Stromal cell of bone marrow (primary cell): ENCODE measurements at regions not wholly inside any gene's neighbourhood (a gene's known extent, or its start where the extent isn't known, plus 50 kb on each side); places are given as distances from the start of the nearest gene placed in this dataset.
A peak's percentile ranks its signal among the peaks of the same experiment; 100 is the strongest.
"Not testable (repeated sequence)": the region's sequence is repeated elsewhere in the genome, so short reads cannot be mapped to it uniquely, and the experiment has no call there.

Source experiments
- DNase-seq: peaks from one replicate; pipeline ENCODE4 v3.0.0-alpha.2; 2012; ENCODE audit warnings: low read depth

DNA sequence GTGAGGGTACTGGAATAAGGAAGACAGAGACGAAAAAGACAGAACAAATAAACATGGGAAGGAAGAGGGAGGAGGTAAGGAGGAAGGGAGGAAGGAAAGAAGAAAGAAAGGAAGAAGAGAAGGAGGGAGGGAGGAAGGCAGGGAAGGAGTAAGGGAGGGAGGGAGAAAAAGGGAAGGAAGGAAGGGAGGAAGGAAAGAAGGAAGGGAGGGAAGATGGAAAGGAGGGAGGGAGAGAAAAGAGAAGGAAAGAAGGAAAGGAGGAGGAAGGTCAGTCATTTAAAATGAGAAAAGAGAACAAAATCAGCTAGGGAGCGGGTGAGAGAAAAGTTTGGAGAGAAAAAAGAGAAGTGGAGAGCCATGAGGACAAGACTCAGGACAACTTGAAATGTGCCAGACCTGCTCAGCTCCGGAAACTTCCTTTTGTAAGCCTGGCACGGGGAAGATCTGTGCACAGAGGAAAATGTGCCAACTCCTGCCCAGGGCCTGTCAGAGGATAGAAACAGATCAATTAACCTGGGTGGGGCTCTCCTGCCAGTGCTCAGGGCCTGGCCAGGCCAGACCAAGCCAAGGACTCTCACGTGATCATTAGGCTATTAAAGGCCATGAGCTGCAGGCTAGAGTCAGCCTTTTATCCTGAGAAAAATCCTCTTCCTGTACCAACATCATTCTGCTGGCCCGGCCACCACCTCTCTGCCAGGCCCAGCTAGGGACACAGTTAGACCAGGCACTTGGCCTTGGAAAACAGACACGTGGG, 50.1 kb upstream of the BCL6 start:
- no peak for DNase-seq

DNA sequence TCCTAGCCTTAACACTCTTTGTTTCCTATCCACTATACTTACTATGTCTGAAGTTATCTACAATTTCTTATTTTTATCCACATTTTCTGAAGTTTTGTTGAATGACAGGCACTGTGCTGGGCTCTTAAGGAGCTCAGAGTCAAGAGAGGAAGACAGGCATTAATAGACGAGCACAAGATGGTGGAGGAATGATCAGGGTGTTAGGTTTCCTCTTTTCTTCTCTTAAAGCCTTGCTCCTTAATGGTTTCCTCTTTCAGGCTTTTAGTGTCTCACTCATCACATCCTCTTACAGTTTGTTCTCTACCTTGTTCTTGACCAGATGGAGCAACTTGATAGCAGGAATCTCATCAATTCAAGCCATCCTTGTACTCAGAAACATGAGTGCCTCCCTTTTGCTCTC, 52.9 kb upstream of the BCL6 start:
- no peak for DNase-seq

DNA sequence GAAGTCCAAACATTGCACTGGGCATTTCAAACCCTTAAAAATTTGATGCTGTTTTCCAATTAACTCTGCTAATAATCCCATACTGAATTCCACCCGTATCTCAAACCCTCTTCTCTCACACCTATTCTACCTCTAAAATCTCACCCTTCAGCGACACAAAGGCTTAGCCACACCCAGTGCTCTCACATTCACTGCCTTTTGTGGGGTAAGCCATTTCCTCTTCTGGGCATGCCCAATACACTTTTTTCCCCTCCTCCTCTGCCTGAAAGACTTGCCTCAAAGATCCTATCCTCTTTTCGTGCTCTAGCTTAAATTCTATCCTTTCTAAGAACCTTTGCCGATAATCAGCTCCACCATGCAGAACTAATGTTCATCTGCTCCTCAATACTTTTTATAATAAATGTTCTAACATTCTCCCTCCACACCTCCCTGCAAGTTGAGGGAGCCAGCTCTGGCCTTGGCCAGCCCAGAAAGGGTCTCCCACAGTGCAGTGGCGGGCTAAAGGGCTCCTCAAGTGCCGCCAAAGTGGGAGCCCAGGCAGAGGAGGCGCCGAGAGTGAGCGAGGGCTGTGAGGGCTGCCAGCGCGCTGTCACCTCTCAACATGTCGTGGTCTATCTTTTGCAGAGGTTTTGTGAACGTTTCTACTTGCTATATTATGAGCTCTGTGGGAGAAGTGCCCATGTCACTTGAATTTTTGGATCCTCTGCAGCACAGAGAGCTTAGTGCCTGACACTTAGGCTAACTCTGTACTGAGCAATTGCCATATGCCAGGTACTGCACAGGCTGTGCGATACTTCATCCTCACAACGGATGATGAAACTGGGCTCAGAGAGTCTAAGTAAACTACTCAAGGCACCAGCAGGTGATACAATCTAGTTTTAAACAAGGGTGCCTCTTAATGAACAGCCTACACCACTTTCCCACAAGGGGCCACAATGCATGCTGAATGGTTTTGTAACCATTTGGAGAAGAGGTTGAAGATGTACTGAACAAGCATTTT, 53.6 kb upstream of the BCL6 start:
- no peak for DNase-seq

DNA sequence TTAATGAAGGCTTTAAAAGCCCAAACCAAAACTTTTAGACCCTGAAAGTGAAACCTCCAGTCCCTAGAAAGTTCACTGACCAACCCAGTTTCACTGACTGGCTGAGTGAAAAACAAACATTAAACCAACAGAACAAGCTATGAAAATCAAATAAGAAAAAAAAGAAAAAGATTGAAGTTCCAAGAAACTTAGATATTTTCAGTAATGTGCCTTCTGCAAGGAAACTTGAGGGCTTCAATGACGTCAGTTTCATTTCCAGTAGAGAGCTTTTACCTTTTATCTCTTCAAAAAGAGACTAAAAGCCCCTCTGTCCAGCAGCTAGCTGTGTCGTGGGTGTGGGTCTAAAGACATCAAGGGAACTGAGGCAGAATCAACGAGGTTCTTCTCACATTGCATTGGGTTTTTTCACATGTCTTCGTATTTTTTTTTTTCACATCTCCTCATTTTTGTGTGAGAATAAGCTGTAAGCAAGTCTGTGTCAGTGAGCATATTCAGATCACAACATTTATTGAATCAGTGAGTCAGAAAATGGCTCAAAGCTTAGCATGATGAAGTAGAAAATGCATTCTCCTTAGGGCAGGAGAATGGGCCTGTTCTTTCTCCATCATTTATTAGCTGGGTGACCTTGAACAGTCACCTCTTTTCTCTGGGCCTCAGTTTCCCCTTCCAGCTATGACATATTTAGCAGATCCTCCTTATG, 54.8 kb upstream of the BCL6 start:
- peak; percentile 34 for DNase-seq

DNA sequence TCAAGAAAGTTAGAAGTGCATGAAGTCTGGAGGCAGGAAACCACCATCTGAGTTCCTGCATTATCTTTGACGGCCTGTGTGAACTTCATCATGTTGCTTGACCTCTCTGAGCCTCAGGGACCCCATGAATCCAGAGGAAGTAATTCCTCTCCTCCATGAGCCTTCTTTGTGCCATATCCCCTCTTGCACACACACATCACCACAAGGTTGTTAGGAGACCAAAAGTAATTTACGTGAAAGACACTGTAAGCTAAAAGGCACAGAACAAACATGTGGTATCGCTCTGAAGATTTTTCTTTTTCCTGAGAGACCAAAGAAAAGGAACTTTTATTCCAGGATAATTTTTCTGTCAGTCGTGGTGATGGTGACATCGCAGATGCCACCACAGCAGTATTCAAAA, 55.9 kb upstream of the BCL6 start:
- DNase-seq: no peak

DNA sequence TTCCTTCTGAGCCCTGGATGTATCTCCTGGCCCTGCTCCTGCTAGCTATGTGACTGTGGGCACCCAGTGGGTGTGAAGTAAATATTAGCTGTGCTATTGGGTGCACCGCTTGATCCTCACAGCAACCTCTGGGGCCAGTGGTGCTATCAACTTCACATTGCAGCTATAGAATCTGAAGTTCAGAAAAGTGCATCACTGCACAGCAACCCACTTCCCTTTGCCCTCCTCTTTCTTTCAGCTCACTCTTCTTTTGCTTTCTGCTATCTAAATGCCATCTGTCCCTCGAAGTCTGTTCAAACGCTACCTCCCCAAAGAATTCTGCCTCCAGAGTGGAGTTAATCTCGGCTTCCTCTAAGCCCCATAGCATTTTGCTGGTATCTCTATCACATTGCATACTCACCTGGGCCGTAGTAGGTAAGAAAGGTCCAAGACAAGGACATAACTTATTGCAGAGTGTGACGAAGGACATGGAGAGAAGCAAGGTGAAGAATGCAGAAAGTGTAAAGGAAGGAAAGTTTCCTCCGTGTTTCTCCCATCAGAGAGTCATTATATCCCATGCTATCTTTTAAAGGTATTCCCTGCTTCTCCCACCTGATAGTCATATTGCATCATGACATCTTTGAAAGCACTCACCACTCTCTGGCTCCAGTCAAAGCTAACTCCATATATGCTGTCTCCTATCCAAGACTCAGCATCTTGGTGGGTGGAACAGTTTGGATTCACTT, 57.1 kb upstream of the BCL6 start:
- no peak for DNase-seq

DNA sequence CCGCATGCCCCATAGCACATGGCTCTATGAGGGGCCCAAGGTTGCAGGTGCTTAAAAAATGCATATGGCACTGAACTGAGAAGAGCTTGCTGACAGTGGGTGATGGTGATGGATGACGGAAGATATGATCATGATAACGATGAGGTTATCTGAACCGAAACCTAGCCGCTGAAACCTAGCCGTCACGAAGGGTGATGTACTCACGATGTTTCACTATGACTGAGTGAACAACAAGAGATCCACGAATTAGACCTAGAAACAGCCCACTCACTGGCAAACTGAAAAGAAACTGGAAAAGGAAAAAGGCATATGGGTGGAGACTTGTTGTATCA, 57.6 kb upstream of the BCL6 start:
- no peak for DNase-seq

DNA sequence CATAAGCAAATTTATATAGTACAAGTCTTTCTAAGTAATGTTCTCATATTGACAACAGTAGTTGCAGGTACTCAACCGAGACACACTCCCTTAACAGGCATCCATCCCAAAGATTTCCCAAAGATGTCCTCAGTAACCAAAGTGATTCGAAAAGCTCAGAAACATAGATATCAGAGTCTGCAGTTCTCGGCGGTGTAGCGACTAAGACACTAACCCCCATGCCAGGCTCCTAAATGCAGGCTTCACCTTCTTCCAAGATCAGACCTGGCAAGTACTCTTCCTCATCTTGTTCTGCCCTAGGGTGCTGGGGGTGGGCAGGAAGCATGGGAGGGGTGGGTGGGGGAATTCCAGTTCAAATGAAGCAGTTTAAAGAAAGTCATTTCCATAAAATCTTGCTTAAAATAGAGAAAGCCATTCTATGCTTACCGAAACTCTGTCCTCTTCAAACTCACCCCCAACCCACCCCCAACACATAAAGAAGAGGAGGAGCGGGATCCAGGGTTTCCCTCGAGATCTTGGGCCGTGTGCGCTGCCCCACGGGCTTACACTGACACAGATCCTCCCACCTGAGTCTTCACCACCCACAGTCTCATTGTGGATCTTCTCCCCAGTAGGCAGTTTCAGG, 59.0 kb upstream of the BCL6 start:
- DNase-seq: no peak

DNA sequence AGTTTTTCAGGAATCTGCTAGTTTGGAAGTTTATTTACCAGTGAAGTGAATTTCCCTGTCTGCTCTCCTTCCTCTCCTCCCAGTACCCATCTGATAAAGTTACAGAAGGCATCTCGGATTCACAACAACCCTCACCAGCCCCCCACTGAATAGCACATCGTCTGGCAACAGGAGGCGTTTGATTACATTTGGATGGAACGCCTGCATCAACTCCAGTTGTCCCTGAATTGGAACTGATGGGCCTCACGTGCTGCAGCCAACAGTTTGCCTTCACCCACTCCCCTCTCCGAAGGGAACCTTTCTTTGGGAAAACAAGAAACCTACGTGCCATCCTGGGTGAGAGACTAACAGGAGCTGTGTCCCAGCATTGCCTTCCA, 59.5 kb upstream of the BCL6 start:
- no peak for DNase-seq

DNA sequence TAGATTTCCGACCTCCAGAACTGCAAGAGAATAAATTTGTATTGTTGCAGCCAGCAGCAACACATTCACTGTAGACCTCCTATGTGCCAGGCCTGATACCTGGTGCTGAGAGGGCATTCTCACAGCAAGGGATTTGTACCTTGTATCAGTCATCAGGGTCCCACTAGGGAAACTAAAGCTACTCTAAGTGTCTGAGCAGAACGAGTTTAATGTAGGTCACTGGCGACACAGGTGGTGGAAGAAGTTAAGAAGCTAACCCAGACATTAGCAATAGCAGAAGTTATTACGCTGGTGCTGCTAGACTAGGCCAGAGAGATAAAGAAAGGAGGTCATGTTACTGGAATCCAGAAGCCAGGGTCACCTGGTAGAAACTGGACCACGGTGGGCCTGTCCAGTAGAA, 60.5 kb upstream of the BCL6 start:
- no peak for DNase-seq

DNA sequence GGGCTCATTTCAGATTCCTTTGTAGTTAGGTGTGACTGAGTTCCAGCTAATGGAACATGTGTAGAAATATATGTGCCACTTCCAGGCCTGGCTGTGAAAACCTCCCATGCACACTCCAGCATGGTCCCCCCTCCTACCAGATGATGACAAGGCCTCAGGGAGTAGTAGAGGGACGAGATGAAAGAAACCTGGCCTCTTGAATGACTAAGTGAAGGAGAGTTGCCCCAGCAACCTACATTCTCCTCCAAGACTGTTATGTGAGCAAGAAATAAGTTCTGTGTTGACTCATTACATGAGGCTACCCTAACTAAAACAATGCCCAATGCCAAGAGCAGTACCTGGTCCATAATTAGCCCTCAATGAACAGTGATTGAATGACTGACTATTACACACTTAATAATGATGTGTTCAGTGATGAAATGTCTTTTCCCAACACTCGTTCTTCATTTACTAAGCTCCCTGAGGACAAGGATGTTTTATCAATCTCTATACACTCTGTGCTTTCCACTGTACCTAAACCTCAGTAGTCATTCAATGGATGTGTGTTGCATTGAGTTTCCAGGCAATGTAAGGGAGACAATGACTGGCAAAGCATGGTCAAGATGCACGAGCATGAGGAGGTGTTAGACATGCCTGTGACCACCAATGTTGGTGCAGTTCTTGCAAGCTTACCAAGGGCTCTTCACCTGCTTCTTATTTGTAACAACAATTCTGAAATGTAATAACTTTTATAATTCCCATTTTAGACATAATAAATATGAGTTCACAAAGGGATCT, 62.0 kb upstream of the BCL6 start:
- DNase-seq: peak; percentile 52

DNA sequence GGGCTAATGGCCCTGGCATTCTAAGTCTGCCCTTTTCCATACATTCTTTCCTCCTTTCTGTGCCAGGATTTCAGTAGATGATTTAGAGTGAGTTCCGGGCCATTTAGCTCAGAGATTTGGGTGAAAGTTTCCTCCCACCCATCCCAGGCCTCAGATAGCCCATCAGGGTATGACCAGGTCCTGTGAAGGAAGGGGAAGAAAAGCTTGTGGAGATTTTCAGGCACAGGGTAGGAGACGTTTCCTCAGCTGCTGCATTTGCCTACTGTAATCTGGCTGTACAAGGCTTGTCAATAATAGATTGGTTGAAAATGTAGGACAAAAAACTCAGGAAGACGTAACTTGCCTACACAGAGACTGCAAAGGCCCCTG, 63.2 kb upstream of the BCL6 start:
- DNase-seq: no peak

DNA sequence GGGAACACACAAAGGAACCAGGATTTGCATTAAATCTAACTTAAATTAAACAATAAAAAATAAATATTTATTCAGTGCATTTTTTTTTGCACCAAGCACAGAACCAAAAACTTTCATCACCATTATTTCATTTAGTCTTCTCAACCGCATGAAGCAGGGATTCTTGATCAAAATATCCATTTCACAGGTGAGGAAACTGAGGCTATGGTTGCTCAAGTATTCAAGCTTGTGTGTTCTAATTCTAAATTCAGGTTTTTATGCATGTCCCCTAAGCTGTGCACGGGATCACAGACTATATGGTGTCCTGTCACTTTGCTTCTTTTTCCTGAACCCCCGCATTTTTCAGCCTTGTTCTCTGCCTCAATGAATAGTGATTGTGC, 64.3 kb upstream of the BCL6 start:
- no peak for DNase-seq

DNA sequence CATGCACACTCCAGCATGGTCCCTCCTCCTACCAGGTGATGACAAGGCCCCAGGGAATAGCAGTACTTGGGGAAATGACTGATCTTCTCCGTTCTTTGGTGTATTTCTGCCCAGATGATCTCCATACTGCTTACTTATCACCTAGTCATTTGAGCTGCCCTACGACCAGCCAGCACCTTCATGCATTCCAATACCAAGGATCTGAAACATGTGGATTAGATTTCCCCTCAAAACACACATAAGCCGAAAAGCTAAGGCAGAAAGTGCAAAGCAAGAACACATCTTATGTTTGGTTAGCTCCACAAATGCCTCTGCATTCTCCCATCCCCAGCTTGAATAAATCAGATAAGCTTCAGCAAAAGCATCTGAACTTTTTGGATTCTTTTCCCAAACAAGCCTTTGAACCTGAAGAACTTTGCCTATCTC, 64.8 kb upstream of the BCL6 start:
- no peak for DNase-seq

DNA sequence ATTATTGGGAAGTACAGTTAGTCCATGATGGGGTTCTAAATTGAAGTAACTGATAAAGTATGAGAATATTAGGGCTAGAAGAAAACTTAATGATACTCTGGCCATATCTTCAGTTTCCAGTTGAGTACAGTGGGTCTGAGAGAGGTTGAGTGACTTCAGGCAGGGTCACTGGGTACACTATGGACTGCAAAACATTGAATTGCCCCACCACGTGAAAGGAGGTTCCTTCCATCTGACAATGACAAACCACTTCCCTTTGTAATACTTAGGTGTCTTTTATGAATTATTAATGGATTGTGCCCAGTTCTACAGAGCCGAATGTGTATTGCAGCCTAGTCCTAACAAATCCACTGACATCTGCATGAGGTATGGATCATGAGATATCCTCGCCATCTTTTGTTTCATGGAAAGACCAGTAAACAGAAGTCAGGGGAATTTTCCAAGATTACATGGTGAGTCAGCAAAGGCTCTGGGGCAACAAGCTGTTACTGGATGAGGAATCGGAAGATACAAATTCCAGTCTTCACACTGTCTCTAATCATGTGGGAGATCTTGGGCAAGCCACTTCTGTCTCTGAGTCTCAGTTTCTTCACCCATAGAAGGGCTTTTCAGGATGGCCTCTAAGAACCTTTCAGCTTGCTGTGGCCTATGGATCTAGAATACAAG, 66.5 kb upstream of the BCL6 start:
- DNase-seq: peak; percentile 67

DNA sequence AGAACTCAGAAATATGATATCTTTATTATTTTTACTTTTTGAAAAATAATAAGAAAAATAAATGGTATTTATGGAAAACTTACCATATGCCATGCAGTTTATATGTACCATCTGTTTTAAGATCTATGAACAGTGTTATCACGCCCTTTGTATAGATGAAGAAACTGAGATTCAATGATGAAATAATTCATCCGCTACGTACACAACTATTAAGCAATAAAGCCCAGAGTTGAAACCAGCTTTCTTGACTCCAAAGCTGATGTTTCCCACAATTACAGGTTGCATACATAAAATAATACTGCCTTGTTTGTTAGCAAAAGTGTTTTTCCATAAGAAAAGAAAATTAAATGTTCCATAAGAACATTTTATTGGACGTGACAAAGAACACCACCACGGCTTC, 67.2 kb upstream of the BCL6 start:
- no peak for DNase-seq

DNA sequence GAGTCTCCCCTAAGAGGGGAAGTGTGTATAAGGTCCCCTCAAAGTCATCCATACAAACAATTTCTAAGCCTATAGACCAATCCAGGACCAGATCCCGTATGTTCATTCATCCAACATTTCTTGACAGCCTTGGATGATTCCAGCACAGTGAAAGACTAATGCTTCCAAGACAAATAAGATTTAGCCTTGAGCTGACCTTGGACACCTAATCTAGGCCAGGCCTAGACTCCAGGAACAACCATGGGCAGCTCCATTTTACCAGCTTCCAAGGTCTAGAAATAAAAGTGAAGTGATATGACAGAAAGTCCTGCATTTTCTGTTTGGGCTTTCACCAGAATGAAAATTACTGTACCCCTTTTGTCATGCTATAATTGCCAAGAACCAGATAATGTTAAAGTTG, 67.9 kb upstream of the BCL6 start:
- DNase-seq: no peak

DNA sequence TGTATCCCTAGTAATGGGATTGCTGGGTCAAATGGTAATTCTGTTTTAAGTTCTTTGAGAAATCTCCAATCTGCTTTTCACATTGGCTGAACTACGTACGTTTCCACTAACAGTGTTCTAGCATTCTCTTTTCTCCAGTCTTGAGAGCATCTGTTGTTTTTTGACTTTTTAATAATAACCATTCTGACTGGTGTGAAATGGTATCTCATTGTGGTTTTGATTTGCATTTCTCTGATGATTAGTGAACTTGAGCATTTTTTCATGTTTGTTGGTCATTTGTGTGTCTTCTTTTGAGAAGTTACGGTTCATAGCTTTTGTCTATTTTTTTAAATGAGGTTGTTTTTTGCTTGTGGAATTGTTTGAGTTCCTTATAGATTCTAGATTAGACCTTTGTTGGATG, 72.5 kb upstream of the BCL6 start:
- not testable (repeated sequence) for DNase-seq

DNA sequence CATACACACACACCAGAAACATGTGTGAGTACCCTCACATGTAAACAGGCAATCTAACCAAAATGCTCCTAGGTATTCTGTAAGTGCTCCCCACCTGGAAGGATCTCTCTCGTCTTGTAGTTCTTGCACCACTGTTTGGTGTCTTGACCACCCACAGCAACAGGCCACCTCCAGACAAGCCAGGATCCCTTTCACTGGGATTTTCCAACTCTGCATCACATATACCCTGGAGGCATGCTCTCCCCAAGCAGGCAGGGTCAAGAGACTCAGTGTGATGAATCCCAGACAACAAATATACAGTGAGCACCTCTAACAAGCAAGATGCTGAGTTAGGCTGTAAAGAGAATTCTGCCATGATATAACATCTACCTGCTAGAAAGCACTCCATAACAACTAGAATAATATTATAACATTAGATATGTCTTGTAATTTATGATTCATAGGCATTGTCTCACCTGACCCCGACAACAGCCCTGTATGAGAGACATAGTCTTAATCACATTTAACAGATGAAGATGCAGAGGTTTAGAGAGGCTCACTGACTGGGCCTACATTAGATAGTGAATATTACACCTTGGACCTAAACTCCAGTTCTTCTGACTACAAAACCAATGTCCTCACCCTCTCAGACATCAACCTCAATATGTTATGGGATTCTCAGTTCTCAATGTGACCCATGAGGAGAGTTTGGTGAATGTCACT, 76.5 kb upstream of the BCL6 start:
- DNase-seq: no peak

DNA sequence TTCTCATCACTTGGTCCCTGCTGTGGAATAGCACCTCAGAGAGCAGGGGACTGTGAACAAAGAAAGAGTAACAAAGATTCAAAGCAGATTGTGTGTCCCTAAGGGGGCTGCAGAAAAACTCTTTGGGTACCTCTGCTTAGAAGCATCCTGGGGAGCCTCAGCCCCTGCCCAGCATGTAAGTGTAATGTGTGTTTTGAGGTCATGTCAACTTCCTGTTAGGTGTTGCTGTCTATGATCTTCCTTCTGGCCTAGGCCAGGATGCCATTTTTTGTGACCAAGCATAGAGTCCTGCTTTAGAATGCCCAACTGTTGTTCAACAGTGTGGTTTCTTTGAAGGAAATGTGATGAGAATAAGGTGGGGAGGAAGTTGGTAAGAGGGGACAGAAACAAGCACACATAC, 77.1 kb upstream of the BCL6 start:
- DNase-seq: no peak
